GM12875 (cell line): ENCODE measurements at regions not wholly inside any gene's neighbourhood (a gene's known extent, or its start where the extent isn't known, plus 50 kb on each side); places are given as distances from the start of the nearest gene placed in this dataset.

ENCODE experiments used
- H3K4me3 ChIP-seq: one replicate; pipeline ENCODE4 v1.5.1; 2011; ENCODE audit warnings: low read depth, low read length, control low read depth
- CTCF ChIP-seq: IDR thresholded peaks from 2 replicates; pipeline ENCODE4 v1.5.1; 2011; ENCODE audit warnings: low read depth, mild to moderate bottlenecking, control low read depth, inconsistent platforms, low read length, moderate library complexity, borderline replicate concordance; ENCODE audit not compliant: insufficient read depth

GRCh38 chr1:98299861-98300260 lies 361.7 kb upstream of the SNX7 start:
- TF ChIP-seq CTCF, result no peak
- no peak overlapping the region for H3K4me3 ChIP-seq

GRCh38 chr1:98299313-98299712 lies 362.2 kb upstream of the SNX7 start:
- H3K4me3 ChIP-seq, result no peak overlapping the region
- TF ChIP-seq CTCF, result no peak

GRCh38 chr1:98298319-98298718 lies 363.2 kb upstream of the SNX7 start:
- TF ChIP-seq CTCF, result no peak
- H3K4me3 ChIP-seq, result no peak overlapping the region

GRCh38 chr1:98296681-98297080 lies 364.8 kb upstream of the SNX7 start:
- H3K4me3 ChIP-seq, result no peak overlapping the region
- no peak for TF ChIP-seq CTCF

- TF ChIP-seq CTCF, result no peak
- H3K4me3 ChIP-seq, result no peak overlapping the region
These were observed 367.4 kb upstream of the SNX7 start for GRCh38 chr1:98294127-98294526.

GRCh38 chr1:98292994-98293393 lies 368.5 kb upstream of the SNX7 start:
- H3K4me3 ChIP-seq, result no peak overlapping the region
- no peak for TF ChIP-seq CTCF

GRCh38 chr1:98289311-98289710 lies 368.5 kb upstream of the DPYD start:
- no peak overlapping the region for H3K4me3 ChIP-seq
- no peak for TF ChIP-seq CTCF
